NB4 (cell line): ENCODE measurements at regions not wholly inside any gene's neighbourhood (a gene's known extent, or its start where the extent isn't known, plus 50 kb on each side); places are given as distances from the start of the nearest gene placed in this dataset.

ENCODE experiments used
- MYC ChIP-seq: IDR thresholded peaks from 2 replicates; pipeline ENCODE4 v1.6.1; 2011; ENCODE audit warnings: low read depth, low read length
- TF ChIP-seq, protein P1 (sequence below): IDR thresholded peaks from one replicate; pipeline ENCODE4 v1.5.1; 2012; ENCODE audit warnings: low read depth, low read length

DNA sequence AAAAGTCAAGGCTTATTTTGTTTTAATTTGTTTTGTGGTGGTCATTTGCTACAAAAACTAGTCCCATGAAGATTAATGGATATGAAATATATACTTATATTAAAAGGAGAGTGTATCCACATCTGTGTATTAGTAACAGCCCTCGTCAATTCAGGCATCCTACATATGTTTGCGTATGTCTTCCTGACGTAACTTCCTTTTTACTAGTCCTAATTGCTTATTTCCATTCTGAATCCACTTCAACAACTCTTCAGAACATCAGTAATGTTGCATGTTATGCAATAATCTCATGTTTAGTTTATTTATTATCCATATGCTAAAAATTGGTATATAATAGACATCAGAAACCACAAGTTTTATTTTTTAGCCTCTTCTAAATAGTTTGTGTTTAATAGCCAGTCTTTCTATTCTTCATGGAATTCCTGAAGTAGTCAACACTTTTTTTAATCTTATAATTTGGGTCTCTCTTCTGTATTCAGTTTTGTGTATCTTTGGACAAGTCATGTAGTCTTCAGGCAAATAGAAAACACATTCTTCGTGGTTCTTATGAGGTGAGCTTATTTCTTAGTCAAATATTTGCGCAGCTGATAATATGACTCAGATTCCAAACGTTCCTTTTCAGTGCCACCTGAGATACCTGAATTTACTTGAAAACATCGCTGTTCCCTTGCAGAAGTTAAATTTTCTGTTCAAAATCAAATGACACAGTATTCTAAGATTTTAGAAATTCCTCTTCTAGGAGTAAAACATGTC is 268.6 kb downstream of the CCDC59 start:
- TF ChIP-seq, protein P1, sequence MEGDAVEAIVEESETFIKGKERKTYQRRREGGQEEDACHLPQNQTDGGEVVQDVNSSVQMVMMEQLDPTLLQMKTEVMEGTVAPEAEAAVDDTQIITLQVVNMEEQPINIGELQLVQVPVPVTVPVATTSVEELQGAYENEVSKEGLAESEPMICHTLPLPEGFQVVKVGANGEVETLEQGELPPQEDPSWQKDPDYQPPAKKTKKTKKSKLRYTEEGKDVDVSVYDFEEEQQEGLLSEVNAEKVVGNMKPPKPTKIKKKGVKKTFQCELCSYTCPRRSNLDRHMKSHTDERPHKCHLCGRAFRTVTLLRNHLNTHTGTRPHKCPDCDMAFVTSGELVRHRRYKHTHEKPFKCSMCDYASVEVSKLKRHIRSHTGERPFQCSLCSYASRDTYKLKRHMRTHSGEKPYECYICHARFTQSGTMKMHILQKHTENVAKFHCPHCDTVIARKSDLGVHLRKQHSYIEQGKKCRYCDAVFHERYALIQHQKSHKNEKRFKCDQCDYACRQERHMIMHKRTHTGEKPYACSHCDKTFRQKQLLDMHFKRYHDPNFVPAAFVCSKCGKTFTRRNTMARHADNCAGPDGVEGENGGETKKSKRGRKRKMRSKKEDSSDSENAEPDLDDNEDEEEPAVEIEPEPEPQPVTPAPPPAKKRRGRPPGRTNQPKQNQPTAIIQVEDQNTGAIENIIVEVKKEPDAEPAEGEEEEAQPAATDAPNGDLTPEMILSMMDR, result no peak
- no peak for TF ChIP-seq MYC
